Mesenchymal stem cell (in vitro differentiated cells and primary cell): ENCODE measurements at regions not wholly inside any gene's neighbourhood (a gene's known extent, or its start where the extent isn't known, plus 50 kb on each side); places are given as distances from the start of the nearest gene placed in this dataset.

Experiments used
- DNase-seq: peaks from one replicate; pipeline ENCODE4 v3.0.0-alpha.2; 2013
- H2AFZ ChIP-seq: one replicate; pipeline ENCODE4 v1.6.1; 2013; ENCODE audit warnings: low read depth, mild to moderate bottlenecking, control low read depth, inconsistent platforms, low read length, moderate library complexity
- H2AK5ac ChIP-seq: 2 replicates; pipeline ENCODE4 v1.6.1; 2013; ENCODE audit warnings: low read length, moderate library complexity, mild to moderate bottlenecking, inconsistent platforms; ENCODE audit not compliant: severe bottlenecking
- H2BK120ac ChIP-seq: one replicate; pipeline ENCODE4 v1.6.1; 2013; ENCODE audit warnings: low read depth, mild to moderate bottlenecking, inconsistent platforms, low read length, moderate library complexity
- H2BK12ac ChIP-seq, 2 experiments: one replicate each; pipeline ENCODE4 v1.6.1; 2013; ENCODE audit warnings: inconsistent platforms in 2 of 2, low read length in 2 of 2, mild to moderate bottlenecking in 2 of 2, moderate library complexity in 2 of 2, control low read depth in 1 of 2
- H2BK15ac ChIP-seq: one replicate; pipeline ENCODE4 v1.6.1; 2013; ENCODE audit warnings: mild to moderate bottlenecking, low read depth, inconsistent platforms; ENCODE audit not compliant: poor library complexity, severe bottlenecking
- H2BK5ac ChIP-seq: 2 replicates; pipeline ENCODE4 v1.6.1; 2013; ENCODE audit warnings: low read depth, mild to moderate bottlenecking, low read length, control low read depth, inconsistent platforms; ENCODE audit not compliant: poor library complexity, severe bottlenecking
- H3K14ac ChIP-seq, 2 experiments: one replicate each; pipeline ENCODE4 v1.6.1; 2013; ENCODE audit warnings: inconsistent platforms in 2 of 2, low read length in 2 of 2, control low read depth in 1 of 2, mild to moderate bottlenecking in 1 of 2, moderate library complexity in 1 of 2
- H3K18ac ChIP-seq, 2 experiments: one replicate each; pipeline ENCODE4 v1.6.1; 2013; ENCODE audit warnings: inconsistent platforms in 2 of 2, low read length in 2 of 2, control low read depth in 1 of 2, low read depth in 1 of 2, mild to moderate bottlenecking in 1 of 2
- H3K23ac ChIP-seq, 2 experiments: one replicate each; pipeline ENCODE4 v1.6.1; 2013; ENCODE audit warnings: inconsistent platforms in 2 of 2, low read length in 2 of 2, mild to moderate bottlenecking in 2 of 2, moderate library complexity in 2 of 2, control low read depth in 1 of 2
- H3K27ac ChIP-seq: 2 replicates; pipeline ENCODE4 v1.5.1; 2013; ENCODE audit warnings: mild to moderate bottlenecking, moderate library complexity, low read length, control low read depth, inconsistent platforms; ENCODE audit not compliant: poor library complexity, severe bottlenecking
- H3K27me3 ChIP-seq, 2 experiments: 2 replicates each; pipeline versions ENCODE4 v1.6.1 to v1.7.0; 2013; ENCODE audit warnings: low read length in 2 of 2, mild to moderate bottlenecking in 2 of 2, moderate library complexity in 2 of 2, control low read depth in 1 of 2, inconsistent platforms in 1 of 2; ENCODE audit not compliant: control insufficient read depth in 1 of 2, insufficient read depth in 1 of 2
- H3K36me3 ChIP-seq, 2 experiments: 2 replicates each; pipeline versions ENCODE4 v1.6.1 to v1.7.0; 2013; ENCODE audit warnings: low read length in 2 of 2, control low read depth in 1 of 2, inconsistent platforms in 1 of 2, low read depth in 1 of 2, mild to moderate bottlenecking in 1 of 2; ENCODE audit not compliant: insufficient read depth in 2 of 2, control insufficient read depth in 1 of 2
- H3K4ac ChIP-seq, 2 experiments: one replicate each; pipeline ENCODE4 v1.6.1; 2013; ENCODE audit warnings: inconsistent platforms in 2 of 2, low read length in 2 of 2, mild to moderate bottlenecking in 2 of 2, moderate library complexity in 2 of 2, control low read depth in 1 of 2, low read depth in 1 of 2
- H3K4me1 ChIP-seq: 2 replicates; pipeline ENCODE4 v1.6.1; 2013; ENCODE audit warnings: low read depth, low read length, control low read depth; ENCODE audit not compliant: control insufficient read depth, insufficient read depth
- H3K4me2 ChIP-seq: 2 replicates; pipeline ENCODE4 v1.6.1; 2013; ENCODE audit warnings: low read length, mild to moderate bottlenecking, inconsistent platforms; ENCODE audit not compliant: poor library complexity, severe bottlenecking
- H3K4me3 ChIP-seq, 2 experiments: 2 replicates each; pipeline versions ENCODE4 v1.5.1 to v1.7.0; 2013; ENCODE audit warnings: low read length in 2 of 2, mild to moderate bottlenecking in 2 of 2, control low read depth in 1 of 2, low read depth in 1 of 2; ENCODE audit not compliant: insufficient read depth in 1 of 2
- H3K79me1 ChIP-seq: replicated peaks from 2 replicates; pipeline ENCODE4 v1.6.1; 2013; ENCODE audit warnings: mild to moderate bottlenecking, control low read depth, low read length, inconsistent platforms; ENCODE audit not compliant: poor library complexity, severe bottlenecking
- H3K9ac ChIP-seq: 2 replicates; pipeline ENCODE4 v1.7.0; 2013; ENCODE audit warnings: mild to moderate bottlenecking, low read length, moderate library complexity
- H3K9me3 ChIP-seq: 2 replicates; pipeline ENCODE4 v1.7.0; 2013; ENCODE audit warnings: mild to moderate bottlenecking, low read length; ENCODE audit not compliant: control insufficient read depth
- H4K8ac ChIP-seq: one replicate; pipeline ENCODE4 v1.6.1; 2013; ENCODE audit warnings: inconsistent platforms, mild to moderate bottlenecking, low read length, moderate library complexity
- H4K91ac ChIP-seq: one replicate; pipeline ENCODE4 v1.6.1; 2013; ENCODE audit warnings: mild to moderate bottlenecking, low read length, inconsistent platforms
- WGBS: methylation state at CpG from one replicate; pipeline ENCODE4 v1.1.7; 2013; ENCODE audit warnings: mixed read lengths; 5-methylcytosine and 5-hydroxymethylcytosine counted together

DNA sequence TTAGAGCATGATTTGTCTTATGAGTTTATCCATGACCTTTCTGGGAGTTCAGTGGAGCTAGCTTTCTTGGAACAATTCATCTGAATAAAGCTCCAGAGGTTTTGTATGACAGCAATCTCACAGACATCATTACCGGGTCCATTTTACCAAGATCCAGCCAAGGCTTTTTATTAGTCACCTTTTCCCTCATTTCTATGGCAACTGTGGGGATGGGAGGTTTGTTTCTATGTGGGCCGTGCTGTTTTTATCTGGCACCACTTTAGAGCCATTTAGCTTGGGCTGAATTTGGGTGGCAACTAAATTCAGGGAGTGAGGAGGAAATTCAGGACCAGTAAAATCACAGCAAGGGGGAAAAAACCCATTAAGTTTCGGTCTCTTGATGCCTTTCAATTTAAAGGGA, 245.7 kb downstream of the NSG2 start:
- H3K36me3 ChIP-seq = no peaks in the 10 kb centered on the region
- H3K18ac ChIP-seq = no peak overlapping the region
- no peak overlapping the region for H3K27ac ChIP-seq
- H3K27me3 ChIP-seq = no peaks in the 10 kb centered on the region
- H3K23ac ChIP-seq = no peak overlapping the region
- WGBS = 50% methylated on average over 1 of the region's 3 CpGs
- no peak overlapping the region for H2AK5ac ChIP-seq
- no peak overlapping the region for H3K9ac ChIP-seq
- H3K4me2 ChIP-seq = no peak overlapping the region
- H2BK15ac ChIP-seq = no peak overlapping the region
- no peaks in the 10 kb centered on the region for H3K9me3 ChIP-seq
- no peak overlapping the region for H2BK5ac ChIP-seq
- no peak for DNase-seq
- H3K4ac ChIP-seq = no peak overlapping the region
- H3K4me3 ChIP-seq = no peak overlapping the region
- H2BK12ac ChIP-seq = no peak overlapping the region
- no peak overlapping the region for H4K91ac ChIP-seq
- H3K79me1 ChIP-seq = no peaks in the 10 kb centered on the region
- H2AFZ ChIP-seq = no peak overlapping the region
- H2BK120ac ChIP-seq = no peak overlapping the region
- H3K14ac ChIP-seq = no peak overlapping the region
- H4K8ac ChIP-seq = no peak overlapping the region
- no peaks in the 10 kb centered on the region for H3K4me1 ChIP-seq

DNA sequence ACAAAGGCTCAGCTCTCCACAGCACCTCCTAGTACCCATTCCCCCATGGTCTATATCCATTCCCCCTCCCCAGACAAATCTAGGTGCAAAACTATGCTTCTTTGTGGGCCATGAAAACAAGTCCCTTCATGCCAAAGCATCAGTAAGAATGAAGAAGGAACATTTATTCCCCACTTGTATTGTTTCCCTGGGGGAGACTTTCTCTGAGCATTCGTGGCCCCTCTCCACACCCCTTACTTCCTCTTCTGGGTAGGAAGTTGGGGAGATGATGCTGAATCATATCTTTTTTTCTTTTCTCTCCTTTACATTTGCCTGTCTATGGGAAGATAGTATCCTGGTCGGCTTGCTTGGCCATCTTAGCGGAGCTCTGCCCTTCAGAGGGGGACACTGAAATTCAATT, 246.8 kb downstream of the NSG2 start:
- Histone ChIP-seq H3K36me3 (no peaks in the 10 kb centered on the region), H3K4me2 (no peak overlapping the region), H3K23ac (no peak overlapping the region), H2BK15ac (no peak overlapping the region), H2BK5ac (no peak overlapping the region), H3K27me3 (no peaks in the 10 kb centered on the region), H3K4ac (no peak overlapping the region), H4K8ac (no peak overlapping the region), H2AK5ac (no peak overlapping the region), H3K14ac (no peak overlapping the region), H3K4me1 (no peaks in the 10 kb centered on the region), H3K9ac (no peak overlapping the region), H2BK120ac (no peak overlapping the region), H3K9me3 (no peaks in the 10 kb centered on the region), H3K4me3 (no peak overlapping the region), H2BK12ac (no peak overlapping the region), H3K27ac (no peak overlapping the region), H3K79me1 (no peaks in the 10 kb centered on the region), H2AFZ (no peak overlapping the region), H3K18ac (no peak overlapping the region), H4K91ac (no peak overlapping the region)
- no peak for DNase-seq
- WGBS = 100% methylated on average over 2 of the region's 3 CpGs

- no peak overlapping the region for H3K23ac ChIP-seq
- H2BK5ac ChIP-seq = no peak overlapping the region
- no peak overlapping the region for H3K4ac ChIP-seq
- no peak overlapping the region for H3K27ac ChIP-seq
- no peak overlapping the region for H3K4me3 ChIP-seq
- H3K79me1 ChIP-seq = no peaks in the 10 kb centered on the region
- H2AFZ ChIP-seq = no peak overlapping the region
- H4K8ac ChIP-seq = no peak overlapping the region
- H3K4me1 ChIP-seq = no peaks in the 10 kb centered on the region
- no peak overlapping the region for H2BK15ac ChIP-seq
- H3K14ac ChIP-seq = no peak overlapping the region
- H3K27me3 ChIP-seq = no peaks in the 10 kb centered on the region
- no peak overlapping the region for H3K18ac ChIP-seq
- WGBS = 60% methylated on average over 6 of the region's 6 CpGs
- DNase-seq = no peak
- no peak overlapping the region for H2AK5ac ChIP-seq
- H3K9ac ChIP-seq = no peak overlapping the region
- H3K4me2 ChIP-seq = no peak overlapping the region
- no peak overlapping the region for H4K91ac ChIP-seq
- no peak overlapping the region for H2BK12ac ChIP-seq
- no peaks in the 10 kb centered on the region for H3K9me3 ChIP-seq
- no peaks in the 10 kb centered on the region for H3K36me3 ChIP-seq
- no peak overlapping the region for H2BK120ac ChIP-seq
Measured at GRCh38 chr5:174293006-174293405, 247.5 kb downstream of the NSG2 start.

DNA sequence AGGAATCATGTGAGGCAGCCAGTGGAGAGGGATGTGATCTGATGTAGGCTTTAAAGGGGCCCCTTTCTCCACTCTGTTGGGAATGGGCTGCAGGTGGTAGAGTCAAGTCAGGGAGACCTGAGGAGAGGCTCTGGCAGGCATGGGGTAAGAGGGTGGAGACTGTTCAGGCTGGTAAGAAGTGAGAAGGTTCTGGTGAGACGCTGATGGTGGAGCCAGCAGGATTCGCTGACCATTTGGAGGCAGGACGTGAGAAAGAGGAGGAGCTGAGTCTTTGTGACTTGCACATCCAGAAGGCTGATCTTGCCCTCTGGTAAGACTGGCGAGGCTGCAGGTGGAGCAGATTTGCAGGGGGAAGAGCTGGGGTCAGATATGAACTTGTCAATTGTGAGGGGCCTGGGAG, 248.0 kb downstream of the NSG2 start:
- Histone ChIP-seq H3K27ac (no peak overlapping the region), H3K18ac (no peak overlapping the region), H4K8ac (no peak overlapping the region), H3K79me1 (no peaks in the 10 kb centered on the region), H3K23ac (no peak overlapping the region), H3K4me1 (no peaks in the 10 kb centered on the region), H3K4ac (no peak overlapping the region), H2BK12ac (no peak overlapping the region), H3K4me2 (no peak overlapping the region), H2AFZ (no peak overlapping the region), H3K27me3 (no peaks in the 10 kb centered on the region), H3K9me3 (no peaks in the 10 kb centered on the region), H3K4me3 (no peak overlapping the region), H2BK120ac (no peak overlapping the region), H2BK15ac (no peak overlapping the region), H3K9ac (no peak overlapping the region), H2BK5ac (no peak overlapping the region), H3K14ac (no peak overlapping the region), H4K91ac (no peak overlapping the region), H3K36me3 (no peaks in the 10 kb centered on the region), H2AK5ac (no peak overlapping the region)
- DNase-seq = no peak
- 65% methylated on average over 4 of the region's 4 CpGs for WGBS
